ENCODE measurements at regions not wholly inside any gene's neighbourhood (a gene's known extent, or its start where the extent isn't known, plus 50 kb on each side); places are given as distances from the start of the nearest gene placed in this dataset.

DNA sequence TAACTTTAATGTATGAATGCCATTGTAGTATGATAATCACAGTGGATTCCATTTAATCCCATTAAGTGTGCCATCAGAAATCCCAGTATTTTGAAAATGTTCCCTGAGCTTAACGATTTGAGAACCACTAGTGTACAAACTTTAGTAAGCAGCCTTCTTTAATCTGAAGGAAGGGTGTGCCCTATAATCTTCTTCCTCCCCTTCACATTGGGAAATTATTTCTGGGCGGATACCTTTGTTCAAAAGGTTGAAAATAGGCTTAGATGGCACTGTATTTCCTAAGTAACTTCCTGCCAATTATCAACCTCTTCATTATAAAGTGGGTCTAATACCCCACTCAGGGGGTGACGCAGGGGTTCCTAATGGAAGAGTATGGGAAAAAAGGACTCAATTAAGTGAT, 62.4 kb downstream of the GTPBP8 start:
- TF ChIP-seq, protein P1, sequence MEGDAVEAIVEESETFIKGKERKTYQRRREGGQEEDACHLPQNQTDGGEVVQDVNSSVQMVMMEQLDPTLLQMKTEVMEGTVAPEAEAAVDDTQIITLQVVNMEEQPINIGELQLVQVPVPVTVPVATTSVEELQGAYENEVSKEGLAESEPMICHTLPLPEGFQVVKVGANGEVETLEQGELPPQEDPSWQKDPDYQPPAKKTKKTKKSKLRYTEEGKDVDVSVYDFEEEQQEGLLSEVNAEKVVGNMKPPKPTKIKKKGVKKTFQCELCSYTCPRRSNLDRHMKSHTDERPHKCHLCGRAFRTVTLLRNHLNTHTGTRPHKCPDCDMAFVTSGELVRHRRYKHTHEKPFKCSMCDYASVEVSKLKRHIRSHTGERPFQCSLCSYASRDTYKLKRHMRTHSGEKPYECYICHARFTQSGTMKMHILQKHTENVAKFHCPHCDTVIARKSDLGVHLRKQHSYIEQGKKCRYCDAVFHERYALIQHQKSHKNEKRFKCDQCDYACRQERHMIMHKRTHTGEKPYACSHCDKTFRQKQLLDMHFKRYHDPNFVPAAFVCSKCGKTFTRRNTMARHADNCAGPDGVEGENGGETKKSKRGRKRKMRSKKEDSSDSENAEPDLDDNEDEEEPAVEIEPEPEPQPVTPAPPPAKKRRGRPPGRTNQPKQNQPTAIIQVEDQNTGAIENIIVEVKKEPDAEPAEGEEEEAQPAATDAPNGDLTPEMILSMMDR (IDR thresholded peaks at IDR 0.05): no peak
- no peak for TF ChIP-seq POLR2A (IDR thresholded peaks at IDR 0.05)
